GM12878 (cell line): ENCODE measurements at regions not wholly inside any gene's neighbourhood (a gene's known extent, or its start where the extent isn't known, plus 50 kb on each side); places are given as distances from the start of the nearest gene placed in this dataset.

ENCODE experiments used
- ATAC-seq: fragments of 200-7000 bp; cut with Tn5 transposase; 3 replicates; pipeline ENCODE4 v1.9.1; 2020; ENCODE audit warnings: mild to moderate bottlenecking, moderate library complexity
- BruUV-seq: library from RNA; stranded (reverse); fragments of 400-500 nt; replicated peaks from 2 replicates; lab custom pipeline; 2021; lab: Mats Ljungman, UMichigan
- CTCF ChIA-PET: fragments of 300-600 bp; sonication (Branson Sonifier 250); formaldehyde crosslinking; extraction: SDS; loops from one replicate; lab custom pipeline; 2021; ENCODE audit warnings: inconsistent platforms; lab: Yijun Ruan, JAX
- POLR2A ChIA-PET: fragments of 350-600 bp; formaldehyde crosslinking; extraction: SDS; loops from one replicate; lab custom pipeline; 2021; ENCODE audit warnings: inconsistent platforms; lab: Charles Lee
- RAD21 ChIA-PET: fragments of 300-600 bp; sonication (Branson Sonifier 250); formaldehyde crosslinking; loops from one replicate; lab custom pipeline; 2023; ENCODE audit warnings: antibody characterized with exemption; ENCODE audit not compliant: unreplicated experiment; lab: Charles Lee
- SMC1A ChIA-PET: fragments of 300-600 bp; sonication (Branson Sonifier 250); formaldehyde crosslinking; loops from one replicate; lab custom pipeline; 2023; ENCODE audit not compliant: unreplicated experiment, uncharacterized antibody; lab: Charles Lee
- DNase-seq: peaks from one replicate; pipeline ENCODE4 v3.0.0-alpha.2; 2011; ENCODE audit warnings: low read depth, low spot score
- FAIRE-seq: peaks from 3 replicates; lab custom pipeline; 2011; peaks lifted over from hg19 to GRCh38; lab: Jason Lieb, UNC
- H2AFZ ChIP-seq: 2 replicates; pipeline ENCODE4 v1.6.0; 2011; ENCODE audit warnings: low read depth, low read length, control low read depth; ENCODE audit not compliant: control insufficient read depth
- H3K27ac ChIP-seq: 2 replicates; pipeline ENCODE4 v1.5.1; 2011; ENCODE audit warnings: control low read depth; ENCODE audit not compliant: control insufficient read depth, insufficient read depth
- H3K27me3 ChIP-seq, 2 experiments: replicated peaks in 1 of 2; 2 replicates each; pipeline versions ENCODE4 v1.6.0 to v1.6.1; 2011; ENCODE audit warnings: low read length in 1 of 2; ENCODE audit not compliant: control insufficient read depth in 2 of 2, insufficient read depth in 2 of 2
- H3K36me3 ChIP-seq, 2 experiments: 2 replicates each; pipeline ENCODE4 v1.5.1; 2011; ENCODE audit warnings: low read length in 1 of 2; ENCODE audit not compliant: control insufficient read depth in 2 of 2, insufficient read depth in 2 of 2
- H3K4me1 ChIP-seq: 2 replicates; pipeline ENCODE4 v1.6.1; 2011; ENCODE audit warnings: mild to moderate bottlenecking, low read length, moderate library complexity, mixed read lengths; ENCODE audit not compliant: control insufficient read depth, insufficient read depth
- H3K4me2 ChIP-seq: 2 replicates; pipeline ENCODE4 v1.6.0; 2011; ENCODE audit warnings: control low read depth; ENCODE audit not compliant: control insufficient read depth, insufficient read depth
- H3K4me3 ChIP-seq: fragments of 200-600 bp; sonication (generic); 2 replicates; pipeline ENCODE4 v1.5.1; 2016
- H3K79me2 ChIP-seq: 2 replicates; pipeline ENCODE4 v1.6.0; 2011; ENCODE audit warnings: low read length; ENCODE audit not compliant: control insufficient read depth, insufficient read depth
- H3K9ac ChIP-seq: 2 replicates; pipeline ENCODE4 v1.8.0; 2011; ENCODE audit warnings: low read length, control low read depth, mixed read lengths; ENCODE audit not compliant: control insufficient read depth, insufficient read depth
- H3K9me3 ChIP-seq: replicated peaks from 3 replicates; pipeline ENCODE4 v1.5.1; 2011; ENCODE audit warnings: mild to moderate bottlenecking, low read length; ENCODE audit not compliant: control insufficient read depth, insufficient read depth
- H4K20me1 ChIP-seq: 2 replicates; pipeline ENCODE4 v1.6.0; 2011; ENCODE audit not compliant: control insufficient read depth, insufficient read depth
- ASH2L ChIP-seq: fragments of 300-600, 200-600 bp; sonication (generic); IDR thresholded peaks from 2 replicates; pipeline ENCODE4 v1.6.1; 2017; ENCODE audit warnings: low read depth, mild to moderate bottlenecking, borderline replicate concordance
- CEBPB ChIP-seq, 2 experiments: fragments of 150-350 bp in 1 of 2; IDR thresholded peaks; 2 replicates each; pipeline ENCODE4 v1.6.1; 2012 to 2014; ENCODE audit warnings: low read depth in 2 of 2, low read length in 2 of 2, borderline replicate concordance in 1 of 2, inconsistent platforms in 1 of 2
- CHD1 ChIP-seq: IDR thresholded peaks from 2 replicates; pipeline ENCODE4 v1.6.1; 2012; ENCODE audit warnings: low read depth, low read length, improper control_type of control experiment
- FOXK2 ChIP-seq: fragments of 450-650 bp; IDR thresholded peaks from 2 replicates; pipeline ENCODE4 v1.6.1; 2017; ENCODE audit warnings: mild to moderate bottlenecking, moderate library complexity
- IKZF1 ChIP-seq: fragments of 450-650 bp; conservative IDR thresholded peaks from 2 replicates; pipeline ENCODE4 v1.6.1; 2017; ENCODE audit warnings: antibody characterized with exemption, mild to moderate bottlenecking
- IRF4 ChIP-seq: IDR thresholded peaks from 2 replicates; pipeline ENCODE4 v1.6.1; 2011; ENCODE audit warnings: low read depth, low read length
- MXI1 ChIP-seq: fragments of 150-350 bp; IDR thresholded peaks from 2 replicates; pipeline ENCODE4 v1.6.1; 2011; ENCODE audit warnings: low read depth, mild to moderate bottlenecking, inconsistent platforms, low read length, improper control_type of control experiment
- POLR2AphosphoS5 ChIP-seq: IDR thresholded peaks from 2 replicates; pipeline ENCODE4 v1.6.1; 2011; ENCODE audit warnings: mild to moderate bottlenecking, low read length, inconsistent platforms
- RB1 ChIP-seq: fragments of 450-650 bp; formaldehyde crosslinking; IDR thresholded peaks from 2 replicates; pipeline ENCODE4 v1.6.1; 2017; ENCODE audit warnings: mild to moderate bottlenecking, borderline replicate concordance
- RFX5 ChIP-seq: IDR thresholded peaks from 2 replicates; pipeline ENCODE4 v1.6.1; 2011; ENCODE audit warnings: low read depth, low read length, improper control_type of control experiment
- SMAD1 ChIP-seq: fragments of 450-650 bp; IDR thresholded peaks from 2 replicates; pipeline ENCODE4 v1.6.1; 2018; ENCODE audit warnings: mild to moderate bottlenecking, low read depth; ENCODE audit not compliant: partially characterized antibody
- SRF ChIP-seq, 2 experiments: IDR thresholded peaks; 2 replicates each; pipeline ENCODE4 v1.6.1; 2011; ENCODE audit warnings: low read depth in 2 of 2, low read length in 2 of 2, mild to moderate bottlenecking in 1 of 2, moderate library complexity in 1 of 2
- SUZ12 ChIP-seq: fragments of 200-600 bp; sonication (generic); IDR thresholded peaks from one replicate; pipeline ENCODE4 v1.6.1; 2018; ENCODE audit warnings: antibody characterized with exemption, mild to moderate bottlenecking; ENCODE audit not compliant: unreplicated experiment
- TBL1XR1 ChIP-seq: IDR thresholded peaks from 2 replicates; pipeline ENCODE4 v1.6.1; 2012; ENCODE audit warnings: low read depth, low read length, improper control_type of control experiment
- ZZZ3 ChIP-seq: IDR thresholded peaks from 2 replicates; pipeline ENCODE4 v1.6.1; 2011; ENCODE audit warnings: low read depth; ENCODE audit not compliant: control insufficient read depth, insufficient read length
- WGBS: methylation state at CpG from one replicate; pipeline ENCODE4 v1.1.6; 2016; ENCODE audit warnings: low lambda C conversion rate; ENCODE audit not compliant: insufficient replicate concordance, insufficient coverage; ENCODE audit errors: missing lambda C conversion rate; 5-methylcytosine and 5-hydroxymethylcytosine counted together
- in situ Hi-C: fragments of 300-500 bp; cut with MboI; formaldehyde crosslinking; loops from 9 replicates; pipeline ENCODE4 v1.14.3; 2018; ENCODE audit warnings: mixed read lengths
- intact Hi-C: fragments of 100-400 bp; cut with micrococcal nuclease; formaldehyde crosslinking; loops from one replicate; pipeline ENCODE4 v1.14.2; 2022; ENCODE audit not compliant: unreplicated experiment
- TF ChIP-seq, protein P1 (sequence below): IDR thresholded peaks from 2 replicates; pipeline ENCODE4 v1.6.1; 2012; ENCODE audit warnings: low read length, inconsistent platforms
- TF ChIP-seq, protein P2 (sequence below): fragments of 450-650 bp; IDR thresholded peaks from 2 replicates; pipeline ENCODE4 v1.6.1; 2017; ENCODE audit warnings: mild to moderate bottlenecking, moderate library complexity
- TF ChIP-seq, protein P3 (sequence below): fragments of 450-650 bp; IDR thresholded peaks from 2 replicates; pipeline ENCODE4 v1.6.1; 2016; ENCODE audit warnings: mild to moderate bottlenecking

DNA sequence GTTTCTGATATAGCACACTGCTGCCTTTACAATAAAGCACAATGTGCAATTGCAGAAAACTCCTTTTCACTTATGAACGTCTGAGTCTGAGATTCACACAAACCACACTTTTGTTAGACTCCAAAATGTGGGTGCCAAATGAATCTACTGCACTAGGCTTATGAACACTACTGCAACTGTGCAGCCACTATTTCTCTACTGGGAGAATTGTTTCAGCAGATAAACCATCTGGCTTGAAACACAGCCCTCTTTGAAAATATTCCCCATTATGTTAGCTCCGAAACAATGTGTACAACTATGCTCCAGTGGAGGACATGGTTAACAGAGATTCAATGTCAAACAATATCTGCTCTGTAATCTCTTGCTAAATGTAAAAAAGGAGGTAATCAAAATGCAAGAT lies 188.7 kb upstream of the ZEB2 start:
- no peak for FAIRE-seq
- no peak overlapping the region for H2AFZ ChIP-seq
- RAD21 ChIA-PET = no interaction called here

More for the DNA sequence above, 188.7 kb upstream of the ZEB2 start:
- no TSS peak for BruUV-seq
- no peak overlapping the region for H3K9ac ChIP-seq
- H3K9me3 ChIP-seq = no peaks in the 10 kb centered on the region
- intact Hi-C loops = no loop called here
- SMC1A ChIA-PET = no interaction called here
- H3K27me3 ChIP-seq = no peaks in the 10 kb centered on the region
- no peaks in the 10 kb centered on the region for H3K4me1 ChIP-seq
- H3K36me3 ChIP-seq = no peaks in the 10 kb centered on the region
- ATAC-seq (no peak), DNase-seq (no peak)
- H3K79me2 ChIP-seq = no peaks in the 10 kb centered on the region
- H3K27ac ChIP-seq = no peak overlapping the region
- H3K4me3 ChIP-seq = no peak overlapping the region
- WGBS = 23% methylated on average over 2 of the region's 2 CpGs
- in situ Hi-C loops = no loop called here
- POLR2A ChIA-PET = no interaction called here
- CTCF ChIA-PET = no interaction called here
- H4K20me1 ChIP-seq = no peaks in the 10 kb centered on the region
- no peak overlapping the region for H3K4me2 ChIP-seq
- TF ChIP-seq ZZZ3 (no peak), ASH2L (no peak), POLR2AphosphoS5 (no peak), IRF4 (no peak), CHD1 (no peak), IKZF1 (no peak), RB1 (no peak), SMAD1 (no peak), MXI1 (no peak), RFX5 (no peak), CEBPB (IDR thresholded peaks at IDR 0.05; ENCODE audit: borderline replicate concordance in 1 of 2, low read depth in 2 of 2, low read length in 2 of 2) (no peak), TBL1XR1 (no peak), SUZ12 (no peak), SRF (IDR thresholded peaks at IDR 0.05; ENCODE audit: low read depth in 2 of 2, low read length in 2 of 2) (no peak), FOXK2 (no peak)
- TF ChIP-seq, protein P1, sequence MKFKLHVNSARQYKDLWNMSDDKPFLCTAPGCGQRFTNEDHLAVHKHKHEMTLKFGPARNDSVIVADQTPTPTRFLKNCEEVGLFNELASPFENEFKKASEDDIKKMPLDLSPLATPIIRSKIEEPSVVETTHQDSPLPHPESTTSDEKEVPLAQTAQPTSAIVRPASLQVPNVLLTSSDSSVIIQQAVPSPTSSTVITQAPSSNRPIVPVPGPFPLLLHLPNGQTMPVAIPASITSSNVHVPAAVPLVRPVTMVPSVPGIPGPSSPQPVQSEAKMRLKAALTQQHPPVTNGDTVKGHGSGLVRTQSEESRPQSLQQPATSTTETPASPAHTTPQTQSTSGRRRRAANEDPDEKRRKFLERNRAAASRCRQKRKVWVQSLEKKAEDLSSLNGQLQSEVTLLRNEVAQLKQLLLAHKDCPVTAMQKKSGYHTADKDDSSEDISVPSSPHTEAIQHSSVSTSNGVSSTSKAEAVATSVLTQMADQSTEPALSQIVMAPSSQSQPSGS = no peak
- TF ChIP-seq, protein P2, sequence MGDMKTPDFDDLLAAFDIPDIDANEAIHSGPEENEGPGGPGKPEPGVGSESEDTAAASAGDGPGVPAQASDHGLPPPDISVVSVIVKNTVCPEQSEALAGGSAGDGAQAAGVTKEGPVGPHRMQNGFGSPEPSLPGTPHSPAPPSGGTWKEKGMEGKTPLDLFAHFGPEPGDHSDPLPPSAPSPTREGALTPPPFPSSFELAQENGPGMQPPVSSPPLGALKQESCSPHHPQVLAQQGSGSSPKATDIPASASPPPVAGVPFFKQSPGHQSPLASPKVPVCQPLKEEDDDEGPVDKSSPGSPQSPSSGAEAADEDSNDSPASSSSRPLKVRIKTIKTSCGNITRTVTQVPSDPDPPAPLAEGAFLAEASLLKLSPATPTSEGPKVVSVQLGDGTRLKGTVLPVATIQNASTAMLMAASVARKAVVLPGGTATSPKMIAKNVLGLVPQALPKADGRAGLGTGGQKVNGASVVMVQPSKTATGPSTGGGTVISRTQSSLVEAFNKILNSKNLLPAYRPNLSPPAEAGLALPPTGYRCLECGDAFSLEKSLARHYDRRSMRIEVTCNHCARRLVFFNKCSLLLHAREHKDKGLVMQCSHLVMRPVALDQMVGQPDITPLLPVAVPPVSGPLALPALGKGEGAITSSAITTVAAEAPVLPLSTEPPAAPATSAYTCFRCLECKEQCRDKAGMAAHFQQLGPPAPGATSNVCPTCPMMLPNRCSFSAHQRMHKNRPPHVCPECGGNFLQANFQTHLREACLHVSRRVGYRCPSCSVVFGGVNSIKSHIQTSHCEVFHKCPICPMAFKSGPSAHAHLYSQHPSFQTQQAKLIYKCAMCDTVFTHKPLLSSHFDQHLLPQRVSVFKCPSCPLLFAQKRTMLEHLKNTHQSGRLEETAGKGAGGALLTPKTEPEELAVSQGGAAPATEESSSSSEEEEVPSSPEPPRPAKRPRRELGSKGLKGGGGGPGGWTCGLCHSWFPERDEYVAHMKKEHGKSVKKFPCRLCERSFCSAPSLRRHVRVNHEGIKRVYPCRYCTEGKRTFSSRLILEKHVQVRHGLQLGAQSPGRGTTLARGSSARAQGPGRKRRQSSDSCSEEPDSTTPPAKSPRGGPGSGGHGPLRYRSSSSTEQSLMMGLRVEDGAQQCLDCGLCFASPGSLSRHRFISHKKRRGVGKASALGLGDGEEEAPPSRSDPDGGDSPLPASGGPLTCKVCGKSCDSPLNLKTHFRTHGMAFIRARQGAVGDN = no peak
- TF ChIP-seq, protein P3, sequence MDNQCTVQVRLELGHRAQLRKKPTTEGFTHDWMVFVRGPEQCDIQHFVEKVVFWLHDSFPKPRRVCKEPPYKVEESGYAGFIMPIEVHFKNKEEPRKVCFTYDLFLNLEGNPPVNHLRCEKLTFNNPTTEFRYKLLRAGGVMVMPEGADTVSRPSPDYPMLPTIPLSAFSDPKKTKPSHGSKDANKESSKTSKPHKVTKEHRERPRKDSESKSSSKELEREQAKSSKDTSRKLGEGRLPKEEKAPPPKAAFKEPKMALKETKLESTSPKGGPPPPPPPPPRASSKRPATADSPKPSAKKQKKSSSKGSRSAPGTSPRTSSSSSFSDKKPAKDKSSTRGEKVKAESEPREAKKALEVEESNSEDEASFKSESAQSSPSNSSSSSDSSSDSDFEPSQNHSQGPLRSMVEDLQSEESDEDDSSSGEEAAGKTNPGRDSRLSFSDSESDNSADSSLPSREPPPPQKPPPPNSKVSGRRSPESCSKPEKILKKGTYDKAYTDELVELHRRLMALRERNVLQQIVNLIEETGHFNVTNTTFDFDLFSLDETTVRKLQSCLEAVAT = no peak
